VCaP (cell line): ENCODE measurements at regions not wholly inside any gene's neighbourhood (a gene's known extent, or its start where the extent isn't known, plus 50 kb on each side); places are given as distances from the start of the nearest gene placed in this dataset.

Experiments used
- H3K27ac ChIP-seq: fragments of 450-650 bp; 2 replicates; pipeline ENCODE4 v1.5.1; 2017
- TF ChIP-seq, protein P1 (sequence below): fragments of 450-650 bp; conservative IDR thresholded peaks from 2 replicates; pipeline ENCODE4 v1.5.1; 2017; ENCODE audit warnings: mild to moderate bottlenecking, moderate library complexity

DNA sequence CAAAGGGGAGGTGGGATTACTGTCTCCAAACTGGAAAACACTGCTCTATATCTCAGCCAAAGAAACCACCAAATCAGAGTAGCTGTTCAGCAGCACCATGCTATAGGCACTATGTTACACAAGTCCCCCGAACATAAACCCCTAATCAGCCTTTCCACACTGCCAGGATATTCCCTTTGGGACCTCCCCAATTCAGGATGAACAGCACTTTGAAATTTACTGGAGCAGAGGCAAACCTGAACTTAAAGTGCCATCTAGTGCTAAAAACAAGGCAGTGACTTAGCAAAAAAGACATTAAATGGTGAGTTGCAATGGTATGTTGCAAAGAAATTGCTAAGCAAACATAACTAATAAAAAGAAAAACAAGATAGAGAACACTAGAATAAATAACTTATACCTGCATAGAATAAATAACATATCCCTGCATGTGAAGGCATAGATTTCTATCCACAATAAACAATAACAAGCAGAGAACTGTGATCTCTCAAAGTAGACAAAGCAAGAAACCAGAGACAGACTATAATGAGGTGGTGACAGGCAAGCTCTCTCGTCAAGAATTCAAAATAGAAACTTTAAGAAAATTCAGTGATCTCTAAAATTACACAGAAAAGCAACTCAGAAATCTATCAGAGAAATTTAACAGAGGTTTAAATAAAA is 584.4 kb upstream of the ACO1 start:
- TF ChIP-seq, protein P1, sequence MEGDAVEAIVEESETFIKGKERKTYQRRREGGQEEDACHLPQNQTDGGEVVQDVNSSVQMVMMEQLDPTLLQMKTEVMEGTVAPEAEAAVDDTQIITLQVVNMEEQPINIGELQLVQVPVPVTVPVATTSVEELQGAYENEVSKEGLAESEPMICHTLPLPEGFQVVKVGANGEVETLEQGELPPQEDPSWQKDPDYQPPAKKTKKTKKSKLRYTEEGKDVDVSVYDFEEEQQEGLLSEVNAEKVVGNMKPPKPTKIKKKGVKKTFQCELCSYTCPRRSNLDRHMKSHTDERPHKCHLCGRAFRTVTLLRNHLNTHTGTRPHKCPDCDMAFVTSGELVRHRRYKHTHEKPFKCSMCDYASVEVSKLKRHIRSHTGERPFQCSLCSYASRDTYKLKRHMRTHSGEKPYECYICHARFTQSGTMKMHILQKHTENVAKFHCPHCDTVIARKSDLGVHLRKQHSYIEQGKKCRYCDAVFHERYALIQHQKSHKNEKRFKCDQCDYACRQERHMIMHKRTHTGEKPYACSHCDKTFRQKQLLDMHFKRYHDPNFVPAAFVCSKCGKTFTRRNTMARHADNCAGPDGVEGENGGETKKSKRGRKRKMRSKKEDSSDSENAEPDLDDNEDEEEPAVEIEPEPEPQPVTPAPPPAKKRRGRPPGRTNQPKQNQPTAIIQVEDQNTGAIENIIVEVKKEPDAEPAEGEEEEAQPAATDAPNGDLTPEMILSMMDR = peak; percentile 87
- no peak overlapping the region for H3K27ac ChIP-seq

DNA sequence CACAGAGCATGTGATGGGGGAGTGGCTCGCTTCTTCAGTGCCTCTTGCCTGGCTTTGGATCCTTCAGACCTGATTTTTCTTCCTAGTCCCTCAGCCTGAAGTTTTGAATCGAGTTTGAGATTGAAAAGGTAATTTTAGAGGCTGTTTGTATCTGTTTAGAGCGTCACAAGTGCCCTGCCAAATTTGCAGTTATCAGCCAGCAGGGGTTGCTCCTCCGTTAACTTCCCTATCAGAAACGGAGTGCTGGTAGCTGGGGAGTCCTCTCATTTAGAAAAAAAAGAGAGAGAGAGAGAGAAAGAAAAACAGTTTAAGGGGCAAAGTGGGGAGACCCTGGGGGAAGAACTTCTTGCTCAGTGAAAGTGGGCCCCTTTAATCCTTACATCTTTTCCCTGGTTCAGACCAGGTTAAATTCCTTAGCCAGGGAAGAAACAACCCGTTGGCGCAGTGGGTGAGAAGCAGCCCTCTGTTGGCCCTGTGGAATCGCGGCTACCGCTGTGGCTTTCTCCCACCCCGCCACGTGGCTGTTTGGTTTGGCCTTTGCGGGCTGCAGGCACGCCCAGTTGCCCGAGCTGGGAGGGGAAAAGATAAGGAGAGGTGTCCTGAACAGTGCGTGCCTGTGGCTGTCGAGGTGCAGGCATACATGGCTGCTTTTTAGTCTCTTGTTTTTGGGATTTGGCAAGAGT is 576.7 kb upstream of the ACO1 start:
- TF ChIP-seq, protein P1 = peak; percentile 52
- H3K27ac ChIP-seq = no peak overlapping the region

DNA sequence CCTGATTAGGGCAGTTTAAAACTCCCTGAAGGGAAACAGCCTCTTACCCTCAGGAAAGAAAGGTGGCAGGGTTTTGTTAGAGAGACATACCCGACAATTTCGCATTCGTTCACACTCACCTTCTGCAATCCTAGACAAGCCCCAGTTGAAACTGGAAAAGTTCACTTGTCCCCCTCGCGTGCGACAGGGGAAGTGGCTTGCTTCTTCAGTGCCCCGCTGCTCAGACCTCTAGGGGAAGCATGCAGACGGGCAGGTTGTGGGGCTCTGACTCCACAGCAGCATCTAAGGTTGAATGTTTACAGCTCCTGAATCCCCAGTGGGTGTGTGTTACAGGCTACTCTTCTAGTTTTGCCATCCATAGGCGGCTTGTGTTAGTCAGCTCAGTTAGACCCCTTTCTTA is 575.7 kb upstream of the ACO1 start:
- H3K27ac ChIP-seq = no peak overlapping the region
- TF ChIP-seq, protein P1 = no peak

DNA sequence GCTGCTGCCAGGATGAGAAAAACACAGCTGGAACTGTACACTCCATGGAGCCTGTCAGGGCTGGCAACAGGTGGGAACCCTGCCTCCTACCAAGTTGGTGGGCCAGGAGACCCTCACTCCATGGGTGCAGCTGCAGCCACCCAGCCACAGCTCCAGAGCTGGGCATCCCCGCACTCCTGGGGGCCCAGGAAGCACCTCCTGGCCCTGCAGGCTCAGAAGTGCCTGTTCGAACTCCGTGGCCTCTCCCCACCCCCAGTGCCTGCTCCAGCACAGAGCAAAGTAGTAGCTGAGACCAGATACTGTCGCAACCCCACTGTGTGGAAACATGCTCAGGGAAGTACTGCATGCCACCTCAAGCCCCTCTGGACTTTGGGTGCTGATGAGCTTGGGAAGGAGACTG is 564.0 kb upstream of the ACO1 start:
- H3K27ac ChIP-seq = no peak overlapping the region
- TF ChIP-seq, protein P1 = no peak

DNA sequence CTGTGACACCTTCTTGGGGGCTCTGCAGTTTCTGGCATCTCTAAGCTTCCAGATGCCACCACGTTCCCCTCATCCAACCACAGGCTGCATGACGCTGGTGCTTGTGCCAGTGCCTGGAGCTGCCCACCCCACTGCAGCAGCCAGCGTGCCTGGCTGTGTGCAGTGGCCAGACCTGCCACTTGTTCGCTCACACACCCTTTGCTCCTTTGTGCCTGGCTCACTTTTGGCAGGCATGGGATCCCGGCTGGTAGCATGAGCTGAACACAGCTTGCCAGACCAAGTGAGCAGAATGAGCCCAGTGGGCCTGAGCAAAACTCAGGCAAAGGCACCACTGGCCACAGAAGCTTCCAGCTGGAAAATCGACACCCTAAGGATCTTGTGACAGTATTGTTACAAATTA is 562.9 kb upstream of the ACO1 start:
- TF ChIP-seq, protein P1 = no peak
- no peak overlapping the region for H3K27ac ChIP-seq

DNA sequence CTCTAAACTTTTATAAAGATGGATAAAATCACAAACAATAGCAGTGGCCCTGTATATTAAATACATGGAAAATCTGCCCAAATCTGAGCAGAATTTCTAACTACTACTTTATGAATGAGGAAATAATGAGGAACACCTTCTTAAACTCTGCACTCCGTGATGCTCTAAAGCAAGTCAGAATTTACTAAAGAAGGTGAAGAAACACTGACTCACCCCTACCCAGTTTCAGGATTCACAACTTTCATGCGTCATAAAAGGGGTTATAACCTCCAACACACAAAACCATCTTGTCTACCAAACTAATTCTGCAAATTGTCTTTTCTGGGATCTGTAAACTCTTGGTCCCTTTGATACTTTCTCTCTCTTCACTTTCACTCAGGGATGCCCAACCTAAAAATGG is 561.1 kb upstream of the ACO1 start:
- no peak overlapping the region for H3K27ac ChIP-seq
- TF ChIP-seq, protein P1 = no peak

DNA sequence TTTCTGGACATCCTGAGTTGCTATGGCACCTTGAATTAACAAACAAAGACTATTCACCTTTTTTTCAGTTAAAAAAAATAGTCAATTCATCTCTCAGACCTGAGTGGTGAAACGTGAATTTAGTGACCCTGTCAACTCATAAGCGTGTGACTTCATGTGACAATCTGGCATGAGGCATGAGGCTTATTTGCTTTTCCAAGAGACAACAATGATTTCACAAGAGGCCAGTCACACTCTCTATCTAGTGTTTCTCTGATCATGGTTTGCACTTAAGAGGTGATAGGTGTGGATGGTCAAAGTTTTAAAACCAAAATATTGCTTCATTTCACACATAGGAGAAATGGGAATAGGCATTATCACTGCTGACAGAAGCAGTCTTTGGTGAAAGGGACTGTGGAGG is 559.6 kb upstream of the ACO1 start:
- TF ChIP-seq, protein P1 = no peak
- H3K27ac ChIP-seq = no peak overlapping the region
